LHCN-M2 (cell line): ENCODE measurements at regions not wholly inside any gene's neighbourhood (a gene's known extent, or its start where the extent isn't known, plus 50 kb on each side); places are given as distances from the start of the nearest gene placed in this dataset.
"Not testable (repeated sequence)": the region's sequence is repeated elsewhere in the genome, so short reads cannot be mapped to it uniquely, and the experiment has no call there.

Experiments
- DNase-seq: peaks from one replicate; pipeline ENCODE4 v3.0.0-alpha.2; 2012; ENCODE audit warnings: low read depth

GRCh38 chr1:106393046-106393445, 663.4 kb upstream of the PRMT6 start:
- DNase-seq: no peak

GRCh38 chr1:106396020-106396419, 660.5 kb upstream of the PRMT6 start:
- DNase-seq: no peak

GRCh38 chr1:106398391-106398790, 658.1 kb upstream of the PRMT6 start:
- no peak for DNase-seq

GRCh38 chr1:106406114-106406513, 650.4 kb upstream of the PRMT6 start:
- no peak for DNase-seq

- not testable (repeated sequence) for DNase-seq
Observed at GRCh38 chr1:106412321-106412720, 644.2 kb upstream of the PRMT6 start.

- DNase-seq: no peak
Observed at GRCh38 chr1:106435269-106435668, 621.2 kb upstream of the PRMT6 start.

GRCh38 chr1:106439475-106439874, 617.0 kb upstream of the PRMT6 start:
- no peak for DNase-seq

- no peak for DNase-seq
Observed at GRCh38 chr1:106447466-106447865, 609.0 kb upstream of the PRMT6 start.

- no peak for DNase-seq
Observed at GRCh38 chr1:106456832-106457231, 599.6 kb upstream of the PRMT6 start.

- no peak for DNase-seq
Observed at GRCh38 chr1:106457368-106457767, 599.1 kb upstream of the PRMT6 start.

- no peak for DNase-seq
Observed at GRCh38 chr1:106458866-106459265, 597.6 kb upstream of the PRMT6 start.

- no peak for DNase-seq
Observed at GRCh38 chr1:106459418-106459817, 597.1 kb upstream of the PRMT6 start.

GRCh38 chr1:106465666-106466065, 590.8 kb upstream of the PRMT6 start:
- DNase-seq: no peak

GRCh38 chr1:106480629-106481028, 575.8 kb upstream of the PRMT6 start:
- no peak for DNase-seq

GRCh38 chr1:106492880-106493279, 563.6 kb upstream of the PRMT6 start:
- no peak for DNase-seq

- DNase-seq: no peak
Observed at GRCh38 chr1:106494646-106495045, 561.8 kb upstream of the PRMT6 start.

GRCh38 chr1:106498238-106498637, 558.2 kb upstream of the PRMT6 start:
- DNase-seq: peak; percentile 1

- no peak for DNase-seq
Observed at GRCh38 chr1:106502659-106503058, 553.8 kb upstream of the PRMT6 start.

- no peak for DNase-seq
Observed at GRCh38 chr1:106515375-106515774, 541.1 kb upstream of the PRMT6 start.

GRCh38 chr1:106517224-106517623, 539.2 kb upstream of the PRMT6 start:
- DNase-seq: no peak

- DNase-seq: no peak
Observed at GRCh38 chr1:106523497-106523896, 533.0 kb upstream of the PRMT6 start.

GRCh38 chr1:106524631-106525030, 531.8 kb upstream of the PRMT6 start:
- DNase-seq: no peak

- DNase-seq: peak; percentile 6
Observed at GRCh38 chr1:106526650-106527049, 529.8 kb upstream of the PRMT6 start.

GRCh38 chr1:106534612-106535011, 521.9 kb upstream of the PRMT6 start:
- DNase-seq: no peak

- DNase-seq: peak; percentile 19
Observed at GRCh38 chr1:106536741-106537140, 519.7 kb upstream of the PRMT6 start.
